CD4-positive, CD25-positive, alpha-beta regulatory T cell (primary cell): ENCODE measurements at regions not wholly inside any gene's neighbourhood (a gene's known extent, or its start where the extent isn't known, plus 50 kb on each side); places are given as distances from the start of the nearest gene placed in this dataset.

Experiments
- ATAC-seq, 2 donors: fragments of 150-1000 bp; cut with Tn5 transposase; one replicate each; pipeline ENCODE4 v1.10.0; 2021; ENCODE audit warnings: low read depth in 2 of 2, moderate number of reproducible peaks in 2 of 2, moderate library complexity in 1 of 2
- DNase-seq, 3 donors: peaks; one replicate each; pipeline versions ENCODE4 v3.0.0 to v3.0.0-alpha.2; 2012 to 2022; ENCODE audit warnings: mixed read lengths in 1 of 3
- H3K27ac ChIP-seq: one replicate; pipeline ENCODE4 v1.7.0; 2013; ENCODE audit warnings: mild to moderate bottlenecking, low read length; ENCODE audit not compliant: insufficient read depth, poor library complexity, severe bottlenecking
- H3K27me3 ChIP-seq: one replicate; pipeline ENCODE4 v1.7.0; 2013; ENCODE audit warnings: low read length; ENCODE audit not compliant: control insufficient read depth, insufficient read depth
- H3K36me3 ChIP-seq: one replicate; pipeline ENCODE4 v1.7.0; 2013; ENCODE audit warnings: mild to moderate bottlenecking, low read length, moderate library complexity; ENCODE audit not compliant: control insufficient read depth, insufficient read depth
- H3K4me1 ChIP-seq: 2 replicates; pipeline ENCODE4 v1.7.0; 2013; ENCODE audit warnings: mild to moderate bottlenecking, low read length; ENCODE audit not compliant: insufficient read depth, control insufficient read depth, poor library complexity, severe bottlenecking
- H3K4me3 ChIP-seq: one replicate; pipeline ENCODE4 v1.7.0; 2013; ENCODE audit warnings: low read depth, mild to moderate bottlenecking, low read length, moderate library complexity
- H3K9me3 ChIP-seq, 2 experiments: 1 replicate in 1 of 2; 2 replicates in 1 of 2; pipeline ENCODE4 v1.7.0; 2013; ENCODE audit warnings: low read length in 2 of 2, mild to moderate bottlenecking in 1 of 2, moderate library complexity in 1 of 2; ENCODE audit not compliant: control insufficient read depth in 2 of 2
- H3K27ac Mint-ChIP-seq, 3 donors: one replicate each; pipeline ENCODE4 v1.8.0; 2020 to 2022; ENCODE audit warnings: mild to moderate bottlenecking in 3 of 3, mixed read lengths in 3 of 3, moderate library complexity in 2 of 3
- H3K27me3 Mint-ChIP-seq: one replicate; pipeline ENCODE4 v1.8.0; 2022; ENCODE audit warnings: mild to moderate bottlenecking, mixed read lengths
- H3K36me3 Mint-ChIP-seq: one replicate; pipeline ENCODE4 v1.8.0; 2020; ENCODE audit warnings: mixed read lengths
- H3K4me1 Mint-ChIP-seq, 4 donors: one replicate each; pipeline ENCODE4 v1.8.0; 2020 to 2022; ENCODE audit warnings: mixed read lengths in 4 of 4, mild to moderate bottlenecking in 1 of 4
- H3K4me3 Mint-ChIP-seq, 4 donors: one replicate each; pipeline ENCODE4 v1.8.0; 2020 to 2022; ENCODE audit warnings: mild to moderate bottlenecking in 4 of 4, mixed read lengths in 4 of 4, moderate library complexity in 3 of 4
- H3K9me3 Mint-ChIP-seq, 7 donors: one replicate each; pipeline ENCODE4 v1.8.0; 2020 to 2022; ENCODE audit warnings: mixed read lengths in 7 of 7, mild to moderate bottlenecking in 3 of 7, moderate library complexity in 2 of 7

DNA sequence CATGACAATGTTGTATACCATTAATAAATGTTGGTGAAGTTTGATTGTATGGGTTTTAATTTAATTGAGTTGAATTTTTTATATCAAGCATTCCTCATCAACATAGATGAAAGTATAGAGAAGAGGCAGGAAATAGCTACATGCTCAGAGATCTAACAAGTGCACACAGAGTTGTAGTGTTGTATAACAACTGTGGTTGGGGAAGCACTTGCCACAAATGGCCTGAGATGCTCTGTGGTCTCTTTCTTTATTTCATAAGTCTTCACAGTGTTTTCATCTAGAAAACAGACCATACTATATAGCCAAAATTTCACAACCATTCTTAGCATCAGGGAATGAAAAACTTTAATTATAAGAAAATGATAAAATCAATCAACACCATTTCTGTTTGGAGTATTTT, 682.6 kb upstream of the NECTIN3 start:
- no peaks in the 10 kb centered on the region for H3K36me3 ChIP-seq
- H3K27ac ChIP-seq: no peak overlapping the region
- Mint-ChIP-seq H3K9me3 (peaks cover 0 to 2% (median 0%) of the 10 kb centered on the region in 7 donors), H3K27ac (no peak overlapping the region), H3K4me3 (no peak overlapping the region), H3K27me3 (no peaks in the 10 kb centered on the region), H3K36me3 (no peaks in the 10 kb centered on the region), H3K4me1 (no peaks in the 10 kb centered on the region)
- no peaks in the 10 kb centered on the region for H3K4me1 ChIP-seq
- ATAC-seq (no peak), DNase-seq (no peak)
- H3K27me3 ChIP-seq: no peaks in the 10 kb centered on the region
- H3K9me3 ChIP-seq: no peaks in the 10 kb centered on the region
- no peak overlapping the region for H3K4me3 ChIP-seq

DNA sequence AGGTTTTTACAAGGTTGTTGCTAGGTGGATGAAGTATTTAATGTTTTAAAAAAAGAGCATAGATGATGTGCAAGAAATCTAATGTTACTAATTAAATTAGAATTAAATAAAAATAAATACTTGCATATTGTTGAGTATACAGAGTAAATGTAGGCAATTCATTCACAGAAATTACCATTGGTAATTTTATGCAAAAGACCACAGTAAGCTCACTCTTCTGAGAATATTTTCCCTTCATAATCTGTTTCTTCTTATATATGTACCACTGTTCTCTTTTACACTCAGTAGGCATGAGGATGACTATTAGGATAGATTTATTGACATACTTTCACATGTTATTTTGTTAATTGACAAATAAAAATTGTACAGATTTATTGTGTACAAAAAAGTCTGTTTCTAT, 681.2 kb upstream of the NECTIN3 start:
- DNase-seq: no peak
- no peaks in the 10 kb centered on the region for H3K4me1 Mint-ChIP-seq
- H3K27me3 ChIP-seq: no peaks in the 10 kb centered on the region
- peaks cover 0 to 2% (median 0%) of the 10 kb centered on the region in 7 donors for H3K9me3 Mint-ChIP-seq
- no peaks in the 10 kb centered on the region for H3K4me1 ChIP-seq
- no peak overlapping the region for H3K4me3 Mint-ChIP-seq
- H3K36me3 Mint-ChIP-seq: no peaks in the 10 kb centered on the region
- H3K27ac ChIP-seq: no peak overlapping the region
- H3K4me3 ChIP-seq: no peak overlapping the region
- H3K27me3 Mint-ChIP-seq: no peaks in the 10 kb centered on the region
- no peaks in the 10 kb centered on the region for H3K36me3 ChIP-seq
- ATAC-seq: no peak
- no peak overlapping the region for H3K27ac Mint-ChIP-seq
- no peaks in the 10 kb centered on the region for H3K9me3 ChIP-seq

DNA sequence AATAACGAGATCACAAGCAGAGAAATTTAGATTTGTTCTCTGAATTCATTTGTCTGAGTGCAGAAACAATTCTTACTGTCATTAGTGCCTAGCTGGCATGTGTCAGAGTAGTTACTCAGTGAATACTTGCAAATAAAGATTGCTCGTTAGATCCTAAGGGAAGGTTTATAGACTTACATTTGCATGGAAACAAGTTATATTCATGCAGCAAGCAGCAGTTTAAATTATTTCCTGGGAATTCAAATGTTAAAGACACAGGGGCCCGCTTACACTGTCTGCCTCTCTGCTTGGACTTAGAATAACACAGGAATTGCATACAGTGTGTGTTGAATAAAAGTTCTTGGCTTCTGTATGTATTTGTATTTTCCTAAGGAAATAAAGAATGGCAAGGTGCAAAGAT, 680.6 kb upstream of the NECTIN3 start:
- H3K4me3 Mint-ChIP-seq: no peak overlapping the region
- no peaks in the 10 kb centered on the region for H3K36me3 Mint-ChIP-seq
- Histone ChIP-seq H3K4me3 (no peak overlapping the region), H3K27ac (no peak overlapping the region), H3K4me1 (no peaks in the 10 kb centered on the region), H3K36me3 (no peaks in the 10 kb centered on the region), H3K27me3 (no peaks in the 10 kb centered on the region), H3K9me3 (no peaks in the 10 kb centered on the region)
- H3K27me3 Mint-ChIP-seq: no peaks in the 10 kb centered on the region
- H3K9me3 Mint-ChIP-seq: peaks cover 0 to 2% (median 0%) of the 10 kb centered on the region in 7 donors
- DNase-seq: no peak
- H3K27ac Mint-ChIP-seq: no peak overlapping the region
- ATAC-seq: no peak
- no peaks in the 10 kb centered on the region for H3K4me1 Mint-ChIP-seq

DNA sequence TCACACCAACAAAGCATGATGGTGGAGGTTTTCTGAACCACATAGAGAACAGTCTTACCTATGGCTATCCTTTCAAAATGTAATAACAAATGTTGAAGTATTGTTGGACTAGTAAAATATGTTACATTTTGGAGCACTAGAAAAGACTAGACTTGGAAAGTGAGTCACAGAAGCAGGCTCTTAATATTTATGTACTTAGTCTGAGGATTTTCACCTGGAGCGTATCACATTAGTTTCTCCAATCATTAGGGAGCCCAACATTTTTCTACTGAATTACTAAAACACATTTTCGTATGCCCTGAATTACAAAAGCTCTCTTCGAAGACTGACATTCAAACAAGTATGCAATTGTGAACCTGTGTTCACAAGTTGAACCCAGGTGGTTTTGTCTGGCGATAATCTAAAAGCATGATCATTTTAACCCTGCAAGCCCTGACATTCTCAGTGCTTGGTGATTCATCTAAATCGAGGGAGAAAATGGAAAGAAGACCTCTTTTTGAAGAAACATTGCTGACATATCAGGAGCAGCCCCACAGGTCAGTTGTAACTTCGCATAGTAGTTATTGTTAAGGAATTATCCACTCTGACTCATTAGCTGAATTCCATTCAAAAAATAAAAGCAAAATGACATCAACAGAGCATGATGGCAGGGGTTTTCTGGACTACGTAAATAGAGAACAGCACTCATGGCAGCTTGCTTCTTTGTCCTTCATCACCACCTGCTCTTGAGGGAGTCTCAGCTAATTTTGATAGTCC, 679.8 kb upstream of the NECTIN3 start:
- no peak overlapping the region for H3K4me3 ChIP-seq
- Mint-ChIP-seq H3K4me1 (no peaks in the 10 kb centered on the region), H3K27me3 (no peaks in the 10 kb centered on the region), H3K36me3 (no peaks in the 10 kb centered on the region), H3K4me3 (no peak overlapping the region), H3K9me3 (peaks cover 0 to 2% (median 0%) of the 10 kb centered on the region in 7 donors), H3K27ac (no peak overlapping the region)
- H3K9me3 ChIP-seq: no peaks in the 10 kb centered on the region
- no peaks in the 10 kb centered on the region for H3K36me3 ChIP-seq
- no peak for DNase-seq
- ATAC-seq: no peak
- no peaks in the 10 kb centered on the region for H3K4me1 ChIP-seq
- H3K27me3 ChIP-seq: no peaks in the 10 kb centered on the region
- H3K27ac ChIP-seq: no peak overlapping the region

DNA sequence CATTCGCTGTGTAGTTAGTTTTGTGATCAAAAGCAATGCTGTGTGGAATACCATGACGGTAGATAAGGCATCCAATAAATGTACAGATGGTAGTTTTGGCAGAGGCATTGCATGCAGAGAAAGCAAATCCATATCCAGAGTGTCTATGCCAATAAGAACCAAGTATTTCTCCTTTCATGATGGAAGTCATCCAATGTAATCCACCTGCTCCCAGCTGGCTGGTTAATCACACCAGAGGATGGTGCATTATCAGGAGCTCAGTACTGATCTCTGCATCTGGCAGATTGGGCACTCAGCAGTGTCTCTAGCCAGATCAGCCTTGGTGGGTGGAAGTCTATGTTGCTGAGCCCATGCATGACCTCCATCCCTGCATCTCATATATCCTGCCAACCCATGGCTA, 677.7 kb upstream of the NECTIN3 start:
- Mint-ChIP-seq H3K4me1 (no peaks in the 10 kb centered on the region), H3K27ac (no peak overlapping the region), H3K27me3 (no peaks in the 10 kb centered on the region), H3K4me3 (no peak overlapping the region), H3K36me3 (no peaks in the 10 kb centered on the region), H3K9me3 (peaks cover 0 to 2% (median 0%) of the 10 kb centered on the region in 7 donors)
- no peaks in the 10 kb centered on the region for H3K36me3 ChIP-seq
- no peak overlapping the region for H3K27ac ChIP-seq
- DNase-seq: no peak
- H3K4me1 ChIP-seq: no peaks in the 10 kb centered on the region
- no peaks in the 10 kb centered on the region for H3K9me3 ChIP-seq
- H3K4me3 ChIP-seq: no peak overlapping the region
- no peak for ATAC-seq
- no peaks in the 10 kb centered on the region for H3K27me3 ChIP-seq

DNA sequence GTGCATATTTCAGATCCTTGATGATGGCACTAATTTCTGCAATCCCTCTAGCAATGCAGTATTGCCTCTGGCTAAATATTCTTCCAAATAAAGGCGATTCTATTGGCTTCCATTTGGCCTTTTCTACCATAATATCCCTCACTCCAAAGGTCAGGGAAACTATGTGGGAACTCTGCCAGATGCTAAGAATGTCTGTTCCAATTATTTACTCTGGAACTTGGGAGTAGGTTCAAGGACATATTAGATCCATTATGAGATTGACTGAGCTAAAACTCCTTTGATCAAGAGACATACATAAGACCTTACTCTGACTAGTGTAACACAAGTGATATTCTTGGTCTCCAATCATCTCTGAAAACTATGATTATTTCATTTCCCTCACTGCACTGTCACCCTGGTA, 674.5 kb upstream of the NECTIN3 start:
- ATAC-seq: no peak
- no peak overlapping the region for H3K27ac ChIP-seq
- Mint-ChIP-seq H3K27ac (peak overlapping the region in 1 of 3 donors; percentile 27), H3K9me3 (peaks cover 0 to 19% (median 5%) of the 10 kb centered on the region in 7 donors), H3K27me3 (no peaks in the 10 kb centered on the region), H3K36me3 (no peaks in the 10 kb centered on the region), H3K4me3 (no peak overlapping the region), H3K4me1 (no peaks in the 10 kb centered on the region)
- no peaks in the 10 kb centered on the region for H3K4me1 ChIP-seq
- no peaks in the 10 kb centered on the region for H3K36me3 ChIP-seq
- no peak overlapping the region for H3K4me3 ChIP-seq
- H3K9me3 ChIP-seq: no peaks in the 10 kb centered on the region
- DNase-seq: no peak
- H3K27me3 ChIP-seq: no peaks in the 10 kb centered on the region

DNA sequence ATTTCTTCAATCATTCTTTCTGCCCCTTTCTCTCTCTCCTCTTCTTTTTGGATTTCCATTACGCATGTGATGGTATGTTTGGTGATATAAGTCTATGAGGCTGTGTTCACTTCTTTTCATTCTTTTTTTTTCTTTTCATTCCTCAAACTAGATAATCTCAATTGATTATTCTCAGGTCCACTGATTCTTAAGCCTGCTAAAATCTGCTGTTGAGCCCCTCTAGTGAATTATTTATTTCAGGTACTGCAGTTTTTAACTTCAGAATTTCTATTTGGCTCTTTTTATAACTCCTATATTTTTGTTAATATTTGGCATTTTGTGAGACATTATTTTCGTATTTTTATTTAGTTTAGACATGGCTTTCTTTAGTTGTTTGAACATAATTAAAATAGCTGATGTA, 671.3 kb upstream of the NECTIN3 start:
- H3K27me3 Mint-ChIP-seq: no peaks in the 10 kb centered on the region
- Histone ChIP-seq H3K27ac (no peak overlapping the region), H3K4me1 (no peaks in the 10 kb centered on the region)

DNA sequence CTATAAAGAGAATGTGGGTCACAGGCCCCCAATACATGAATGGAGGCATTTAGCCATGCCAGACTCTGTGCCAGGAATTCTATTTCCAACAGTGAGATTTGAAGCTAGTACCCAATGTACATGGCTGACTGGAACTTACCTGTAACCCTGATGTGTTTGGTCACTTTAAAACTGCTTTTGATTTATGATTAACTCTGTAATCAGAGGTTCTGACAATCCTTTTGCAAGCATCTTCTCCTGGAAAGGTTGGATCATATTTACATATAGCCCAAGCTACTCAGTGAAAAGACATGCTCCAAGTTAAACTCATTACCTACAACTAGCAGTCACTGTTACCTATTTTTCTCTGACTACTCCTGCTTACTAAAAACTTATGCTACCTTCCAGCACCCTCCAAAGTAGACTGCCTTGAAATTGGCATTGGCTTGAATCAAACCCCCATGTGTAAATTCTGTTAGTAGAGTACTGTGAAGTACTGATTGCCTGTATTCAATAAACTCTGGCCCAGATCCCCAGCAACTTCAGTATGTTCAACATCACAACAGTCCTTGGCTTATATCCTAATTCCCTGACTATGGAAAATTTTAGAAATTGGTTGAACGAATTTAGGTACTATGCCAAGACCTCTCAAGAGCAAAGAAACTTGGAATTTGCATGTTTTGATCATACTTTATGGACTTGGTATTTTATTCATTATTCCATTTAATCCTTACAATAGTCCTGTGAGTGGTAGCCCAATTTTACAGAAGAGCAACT, 665.6 kb upstream of the NECTIN3 start:
- H3K27me3 ChIP-seq: no peaks in the 10 kb centered on the region
- no peaks in the 10 kb centered on the region for H3K9me3 ChIP-seq
- H3K4me3 ChIP-seq: no peak overlapping the region
- no peaks in the 10 kb centered on the region for H3K36me3 ChIP-seq
- Mint-ChIP-seq H3K27me3 (no peaks in the 10 kb centered on the region), H3K27ac (no peak overlapping the region), H3K4me3 (no peak overlapping the region), H3K4me1 (no peaks in the 10 kb centered on the region), H3K36me3 (no peaks in the 10 kb centered on the region), H3K9me3 (peaks cover 0 to 6% (median 2%) of the 10 kb centered on the region in 7 donors)
- DNase-seq (no peak), ATAC-seq (no peak)
- H3K4me1 ChIP-seq: no peaks in the 10 kb centered on the region
- no peak overlapping the region for H3K27ac ChIP-seq

More for the DNA sequence above, 671.3 kb upstream of the NECTIN3 start:
- Mint-ChIP-seq H3K27ac (no peak overlapping the region), H3K4me1 (no peaks in the 10 kb centered on the region), H3K4me3 (no peak overlapping the region), H3K36me3 (no peaks in the 10 kb centered on the region), H3K9me3 (peaks cover 0 to 19% (median 3%) of the 10 kb centered on the region in 7 donors)
- H3K9me3 ChIP-seq: no peaks in the 10 kb centered on the region
- ATAC-seq (no peak), DNase-seq (no peak)
- H3K4me3 ChIP-seq: no peak overlapping the region
- H3K36me3 ChIP-seq: no peaks in the 10 kb centered on the region
- H3K27me3 ChIP-seq: no peaks in the 10 kb centered on the region
